GM12864 (cell line): ENCODE measurements at regions not wholly inside any gene's neighbourhood (a gene's known extent, or its start where the extent isn't known, plus 50 kb on each side); places are given as distances from the start of the nearest gene placed in this dataset.

Experiments
- DNase-seq: peaks from one replicate; pipeline ENCODE4 v3.0.0-alpha.2; 2011; ENCODE audit warnings: low read depth
- H3K4me3 ChIP-seq: 2 replicates; pipeline ENCODE4 v1.5.1; 2011; ENCODE audit warnings: mild to moderate bottlenecking, low read depth, low read length, control low read depth
- CTCF ChIP-seq: IDR thresholded peaks from 2 replicates; pipeline ENCODE4 v1.5.1; 2011; ENCODE audit warnings: low read depth, mild to moderate bottlenecking, moderate library complexity, low read length, control low read depth, inconsistent platforms; ENCODE audit errors: missing control alignments

GRCh38 chr14:25122843-25123242 is 72.9 kb upstream of the STXBP6 start:
- H3K4me3 ChIP-seq = no peak overlapping the region
- no peak for TF ChIP-seq CTCF
- DNase-seq = no peak

- no peak for DNase-seq
- no peak overlapping the region for H3K4me3 ChIP-seq
- TF ChIP-seq CTCF = no peak
Observed at GRCh38 chr14:25122211-25122610, 72.3 kb upstream of the STXBP6 start.

GRCh38 chr14:25121337-25122129 is 71.6 kb upstream of the STXBP6 start:
- no peak for DNase-seq
- H3K4me3 ChIP-seq = no peak overlapping the region
- no peak for TF ChIP-seq CTCF

GRCh38 chr14:25120261-25120660 is 70.3 kb upstream of the STXBP6 start:
- no peak for DNase-seq
- H3K4me3 ChIP-seq = no peak overlapping the region
- TF ChIP-seq CTCF = no peak

GRCh38 chr14:25118671-25119070 is 68.7 kb upstream of the STXBP6 start:
- no peak for DNase-seq
- no peak for TF ChIP-seq CTCF
- no peak overlapping the region for H3K4me3 ChIP-seq

- no peak for DNase-seq
- no peak overlapping the region for H3K4me3 ChIP-seq
- no peak for TF ChIP-seq CTCF
Observed at GRCh38 chr14:25117342-25117741, 67.4 kb upstream of the STXBP6 start.

- DNase-seq = no peak
- TF ChIP-seq CTCF = no peak
- H3K4me3 ChIP-seq = no peak overlapping the region
Observed at GRCh38 chr14:25116607-25117006, 66.7 kb upstream of the STXBP6 start.
